GM19023 (cell line): ENCODE measurements at regions not wholly inside any gene's neighbourhood (a gene's known extent, or its start where the extent isn't known, plus 50 kb on each side); places are given as distances from the start of the nearest gene placed in this dataset.
"Not testable (repeated sequence)": the region's sequence is repeated elsewhere in the genome, so short reads cannot be mapped to it uniquely, and the experiment has no call there.

Source experiments
- ATAC-seq: cut with Tn5 transposase; IDR thresholded peaks from one replicate; pipeline ENCODE4 v1.9.1; 2021; ENCODE audit warnings: mild to moderate bottlenecking, moderate library complexity; ENCODE audit not compliant: unreplicated experiment

DNA sequence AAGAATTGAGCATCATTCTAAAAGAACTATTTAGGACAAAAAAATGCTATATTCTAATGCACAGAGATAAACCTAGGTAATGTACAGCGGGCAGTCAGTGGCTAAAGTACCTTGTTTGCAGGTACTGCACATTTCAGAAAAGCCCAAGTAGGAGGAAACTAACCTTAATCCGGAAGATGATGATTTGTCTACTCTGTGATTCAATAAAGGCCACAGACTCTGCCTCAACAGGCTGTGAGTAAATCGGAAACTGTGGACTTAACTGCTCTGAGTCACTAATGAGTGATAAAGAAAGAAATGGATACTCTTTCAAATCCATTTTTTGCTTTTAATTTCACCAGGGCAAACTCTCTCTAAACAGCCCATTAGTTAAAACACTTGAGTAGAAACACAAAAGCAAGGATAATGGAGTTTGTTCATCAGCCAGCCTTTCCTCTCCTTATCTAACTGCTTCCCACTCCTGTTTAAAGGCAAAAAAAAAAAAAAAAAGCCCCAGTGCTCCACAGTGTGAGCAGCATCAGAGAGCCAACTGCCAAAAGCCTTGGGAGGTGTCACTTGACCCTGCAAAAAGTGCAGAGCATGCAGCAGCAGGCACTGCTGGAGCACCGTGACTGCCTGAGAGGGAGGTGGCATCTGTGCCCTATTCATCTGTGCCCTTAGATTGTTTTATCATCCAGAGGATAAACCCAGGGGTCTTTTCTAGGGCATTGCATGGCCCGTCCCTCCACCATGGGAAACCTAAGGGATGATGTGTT is 187.7 kb downstream of the SATB1 start:
- ATAC-seq: no peak

DNA sequence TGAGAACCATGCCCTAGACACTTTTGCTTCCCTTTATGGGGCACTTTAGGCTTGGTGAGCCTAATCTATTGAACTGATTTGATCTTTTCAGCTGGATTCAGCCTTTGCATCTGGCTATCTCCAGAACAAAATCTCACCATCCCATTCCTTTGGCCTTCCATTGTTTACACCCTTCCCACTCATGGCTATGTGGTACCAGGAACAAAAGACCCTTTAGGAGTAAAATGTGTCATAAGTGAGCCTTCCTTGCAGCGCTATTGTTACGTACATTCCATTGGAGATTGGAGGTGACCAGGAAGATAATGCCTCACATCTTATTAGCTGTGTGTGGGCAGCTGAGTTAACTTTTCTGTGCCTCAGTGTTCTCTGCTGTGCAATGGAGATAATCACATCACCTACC is 188.4 kb downstream of the SATB1 start:
- no peak for ATAC-seq

DNA sequence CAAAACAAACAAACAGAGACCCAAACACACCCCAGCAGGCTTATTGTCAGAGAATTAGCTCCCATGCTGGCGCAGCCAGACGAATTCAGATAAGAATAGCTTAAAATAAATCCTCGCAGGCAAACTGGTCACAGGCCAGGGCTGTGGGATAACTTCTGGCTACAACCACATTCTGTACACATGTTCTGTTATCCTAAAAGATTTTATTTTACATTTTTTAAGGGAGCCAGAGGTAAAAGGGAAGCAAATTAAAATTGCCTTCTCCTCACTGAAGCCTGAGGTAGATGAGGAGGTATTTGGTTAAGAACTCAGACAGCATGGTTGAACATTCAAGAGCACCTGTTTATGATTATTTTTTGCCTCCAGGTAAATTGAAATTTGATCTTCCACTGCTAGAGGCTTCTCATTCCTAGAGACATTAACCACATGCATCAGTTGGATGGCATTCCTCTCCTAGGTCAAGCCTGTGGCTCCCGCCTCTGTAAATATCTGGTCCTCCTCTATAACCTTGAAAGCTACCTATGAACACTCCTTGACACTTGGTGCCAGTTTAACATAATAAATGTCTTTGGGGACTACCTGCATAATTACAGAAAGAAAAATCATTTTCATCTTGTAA is 190.3 kb downstream of the SATB1 start:
- ATAC-seq: no peak

DNA sequence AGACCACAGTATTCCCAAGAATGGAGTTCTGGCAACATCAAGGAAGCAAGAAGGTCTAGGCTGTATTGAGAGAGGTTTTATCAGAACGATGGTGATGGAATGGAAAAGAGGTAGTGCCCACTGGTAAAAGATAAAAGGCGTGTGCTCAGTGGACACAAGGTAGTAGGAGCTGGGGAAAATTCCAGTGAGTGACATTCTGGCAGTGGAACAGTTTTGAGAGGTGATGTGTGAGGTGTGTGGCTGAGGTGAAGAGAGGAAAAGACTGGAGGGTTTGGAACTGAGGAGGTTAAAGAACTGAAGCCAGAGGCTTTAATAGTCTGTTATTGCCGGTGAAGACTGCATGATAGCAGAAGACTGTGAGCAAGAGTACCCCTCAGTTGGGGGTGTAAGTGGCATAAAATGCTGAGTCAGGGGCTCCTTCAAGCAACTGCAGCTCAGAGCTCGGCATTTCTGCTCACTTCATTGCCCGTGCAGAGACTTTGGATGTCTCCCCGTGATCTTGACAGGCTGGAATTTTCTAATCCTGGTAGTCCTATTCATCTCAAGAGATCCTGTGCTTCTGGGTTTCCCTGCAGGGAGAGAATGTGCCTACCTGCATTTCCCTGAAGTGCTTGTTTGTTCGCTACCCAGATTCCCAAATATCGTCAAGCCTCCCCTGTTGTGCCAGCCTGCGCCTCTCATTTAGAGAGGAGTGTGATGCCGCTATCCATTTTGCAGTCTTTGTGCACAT is 191.0 kb downstream of the SATB1 start:
- no peak for ATAC-seq

DNA sequence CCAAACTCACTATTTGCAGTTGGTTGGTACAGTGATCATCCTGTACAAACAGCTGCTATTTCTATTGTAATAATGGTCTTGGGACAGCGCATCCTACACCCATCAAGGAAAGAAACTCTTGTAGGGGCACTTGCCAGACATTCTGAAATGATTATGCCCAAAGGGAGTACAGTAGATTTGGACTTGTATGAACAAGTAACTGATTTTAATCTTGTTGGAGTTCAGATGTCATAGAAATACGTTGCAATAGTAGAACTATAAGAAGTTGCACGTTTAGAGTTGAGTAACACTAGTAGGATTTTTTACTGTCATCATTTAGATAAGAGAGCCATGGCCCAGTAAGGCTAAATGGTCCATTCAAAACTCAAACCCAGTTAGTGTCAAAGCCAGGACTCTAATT is 192.8 kb downstream of the SATB1 start:
- ATAC-seq: no peak

DNA sequence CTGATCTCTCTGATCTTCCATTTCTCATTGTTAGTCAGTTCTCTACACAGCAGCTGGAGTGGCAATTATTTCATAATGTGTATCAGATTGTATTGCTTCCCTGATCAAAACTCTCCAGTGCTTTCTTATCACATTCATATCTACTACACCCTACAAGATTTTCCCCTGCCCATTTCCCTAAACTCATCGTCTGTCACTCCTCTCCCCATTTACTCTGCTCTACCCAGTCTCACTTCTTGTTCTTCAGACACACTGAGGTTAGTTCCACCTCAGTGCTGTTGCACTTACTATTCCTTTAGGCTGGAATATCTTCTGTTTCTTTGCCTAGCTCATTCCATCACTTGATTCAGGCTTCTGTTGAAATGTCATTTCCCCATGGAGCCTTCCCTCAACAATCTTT is 197.1 kb downstream of the SATB1 start:
- ATAC-seq: no peak

DNA sequence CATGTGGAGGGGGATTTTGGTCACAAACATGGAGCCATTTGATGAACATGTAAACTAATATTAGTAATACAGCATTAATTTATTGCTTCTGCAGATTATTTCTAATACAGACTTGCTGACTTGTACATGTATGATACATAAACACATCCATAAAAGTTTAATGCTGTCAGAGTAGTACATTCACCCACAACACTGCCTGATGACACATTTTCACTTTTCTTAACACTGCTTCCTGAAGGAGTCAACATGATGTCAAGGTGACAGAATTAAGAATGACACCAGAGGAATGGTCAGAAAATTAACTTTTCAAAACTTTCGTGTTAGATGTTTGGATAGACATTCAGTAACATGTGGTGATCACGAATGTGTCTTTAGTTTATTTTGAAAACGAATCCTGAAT is 199.4 kb downstream of the SATB1 start:
- ATAC-seq: no peak

DNA sequence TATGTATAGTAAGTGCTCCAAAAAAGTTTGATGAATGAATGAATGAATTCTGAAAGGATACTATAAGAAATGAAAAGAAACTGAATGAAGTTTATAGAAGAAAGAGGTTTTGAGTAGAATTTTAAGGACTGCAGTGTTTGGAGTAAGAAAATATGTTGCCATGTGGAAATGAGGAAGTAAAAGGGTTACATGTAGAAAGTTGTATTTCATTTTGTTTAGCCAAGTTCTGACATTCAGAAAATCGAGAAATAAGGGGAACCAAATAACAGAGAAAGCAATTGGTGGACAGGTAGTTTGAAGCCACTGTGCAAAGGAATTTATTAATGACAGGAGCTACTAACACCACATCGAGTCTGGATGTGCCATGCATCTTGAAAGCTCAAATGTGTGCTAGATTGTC is 200.7 kb downstream of the SATB1 start:
- no peak for ATAC-seq

DNA sequence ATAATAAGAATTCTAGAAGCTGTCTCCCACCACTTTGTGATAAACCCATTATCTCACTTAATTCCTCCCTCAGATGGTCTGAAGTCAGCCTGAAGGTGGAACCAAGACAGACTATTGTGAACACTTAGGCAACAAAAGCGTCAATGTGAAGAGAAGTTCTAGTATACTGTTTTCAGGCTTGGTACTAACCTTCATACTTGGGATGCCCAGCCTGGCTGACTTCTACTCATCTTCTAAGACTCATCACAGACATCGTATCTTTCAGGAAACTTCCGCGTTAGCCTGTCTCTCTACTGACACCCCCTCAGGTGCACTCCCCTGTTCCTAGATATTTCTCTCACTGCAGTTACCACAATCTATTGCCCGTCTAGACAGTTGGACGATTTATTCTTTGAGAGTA is 201.2 kb downstream of the SATB1 start:
- ATAC-seq: peak; percentile 36

DNA sequence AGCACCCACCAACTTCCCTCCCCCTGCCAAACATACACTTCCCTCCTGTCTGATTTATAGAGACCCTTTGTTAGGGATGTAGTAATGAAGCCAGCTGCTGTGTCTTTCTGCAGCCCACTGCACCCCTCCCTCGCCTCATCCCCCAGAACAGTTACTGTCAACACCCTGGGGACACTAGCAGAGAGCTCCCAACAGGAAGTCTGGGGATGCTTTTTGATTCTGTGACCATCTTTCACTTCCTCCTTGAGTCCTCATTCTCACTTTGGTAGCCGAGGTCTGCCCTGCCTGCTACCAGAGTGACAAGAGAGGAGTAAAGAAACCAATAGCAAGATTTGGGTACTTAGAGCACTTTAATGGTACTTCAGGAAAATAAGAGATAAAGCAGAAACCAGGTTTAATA is 201.6 kb downstream of the SATB1 start:
- peak; percentile 99 for ATAC-seq

DNA sequence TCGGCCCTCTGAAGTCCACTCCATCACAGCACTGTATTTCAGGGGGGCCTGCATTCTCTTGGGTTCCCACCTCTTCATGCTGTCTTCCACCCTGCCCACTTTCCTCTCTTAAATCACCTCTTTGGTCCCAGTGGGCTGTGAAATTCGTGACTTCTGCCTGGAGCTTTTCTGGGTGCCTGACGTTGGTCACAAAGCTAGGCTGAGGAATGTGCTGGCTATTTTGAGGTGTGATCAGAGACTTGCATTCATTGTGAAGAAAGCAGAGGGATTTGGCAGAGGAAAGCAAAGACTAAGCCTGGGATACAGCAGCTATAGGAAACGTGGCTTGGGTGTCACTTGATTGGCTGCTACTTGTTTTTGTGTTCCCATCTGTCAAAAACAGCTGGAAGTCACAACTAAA is 202.5 kb downstream of the SATB1 start:
- ATAC-seq: no peak

DNA sequence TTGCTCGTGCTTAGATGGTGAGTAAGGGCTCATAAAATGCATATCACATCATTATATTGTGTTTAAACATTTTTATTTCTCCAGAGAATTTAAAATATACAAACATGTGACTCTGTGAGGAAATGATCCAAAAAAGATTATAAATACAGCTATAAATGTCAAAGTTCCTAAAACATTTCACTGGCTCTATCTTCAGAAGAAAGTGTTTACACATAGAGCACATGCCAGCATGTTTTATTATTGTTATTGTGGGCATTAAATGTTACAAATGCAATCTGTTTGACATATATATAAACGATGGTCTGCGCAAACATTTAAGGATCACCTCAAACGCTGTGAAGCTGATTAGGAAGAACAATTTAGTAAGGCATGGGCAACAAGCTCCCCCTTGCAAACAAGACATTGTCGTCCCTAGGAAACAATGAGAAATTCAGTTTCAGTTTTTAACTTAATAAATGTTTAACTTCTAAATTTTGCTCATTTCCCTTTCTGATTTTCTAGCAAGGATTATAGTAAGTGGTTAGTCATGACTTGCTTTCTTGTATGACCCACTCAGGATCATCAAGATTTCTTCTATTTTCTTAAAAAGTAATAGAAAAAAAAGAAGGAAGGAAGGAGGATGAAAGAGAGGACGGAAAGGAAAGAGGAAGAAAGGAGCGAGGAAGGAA is 207.5 kb downstream of the SATB1 start:
- ATAC-seq: no peak

DNA sequence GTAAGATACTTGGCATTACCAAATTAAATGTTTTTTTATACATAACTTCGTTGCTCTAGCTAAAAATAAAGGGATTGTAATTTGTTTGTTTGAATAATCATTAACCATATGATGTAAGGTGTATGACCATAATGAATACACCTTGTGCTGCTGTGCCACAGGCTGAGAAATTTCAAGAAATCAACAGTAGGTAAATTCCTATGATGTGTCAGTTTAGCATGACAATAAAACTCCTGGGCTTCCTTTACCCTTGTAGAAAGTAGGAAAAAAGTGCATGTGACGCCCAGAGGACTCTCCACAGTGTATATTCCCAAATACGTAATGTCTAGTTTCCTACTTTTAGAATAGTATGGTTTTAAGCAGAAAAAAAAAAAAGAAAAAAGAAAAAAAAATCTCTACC is 208.1 kb downstream of the SATB1 start:
- no peak for ATAC-seq

DNA sequence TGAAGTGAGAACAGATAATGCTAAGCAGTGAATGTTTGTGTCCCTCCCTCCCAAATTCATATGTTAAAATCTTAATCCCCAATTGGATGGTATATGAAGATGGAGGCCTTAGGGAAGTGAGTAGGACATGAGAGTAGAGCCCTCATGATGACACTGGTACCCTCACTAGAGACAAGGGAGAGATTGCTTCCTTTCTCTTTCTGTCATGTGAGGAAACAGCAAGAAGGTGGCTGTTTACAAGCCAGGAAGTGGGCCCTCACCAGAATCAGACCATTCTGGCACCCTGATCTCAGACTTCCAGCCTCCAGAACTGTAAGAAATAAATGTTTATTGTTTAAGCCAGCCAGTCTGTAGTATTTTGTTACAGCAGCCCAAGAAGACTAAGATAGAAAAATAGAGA is 209.5 kb downstream of the SATB1 start:
- no peak for ATAC-seq

DNA sequence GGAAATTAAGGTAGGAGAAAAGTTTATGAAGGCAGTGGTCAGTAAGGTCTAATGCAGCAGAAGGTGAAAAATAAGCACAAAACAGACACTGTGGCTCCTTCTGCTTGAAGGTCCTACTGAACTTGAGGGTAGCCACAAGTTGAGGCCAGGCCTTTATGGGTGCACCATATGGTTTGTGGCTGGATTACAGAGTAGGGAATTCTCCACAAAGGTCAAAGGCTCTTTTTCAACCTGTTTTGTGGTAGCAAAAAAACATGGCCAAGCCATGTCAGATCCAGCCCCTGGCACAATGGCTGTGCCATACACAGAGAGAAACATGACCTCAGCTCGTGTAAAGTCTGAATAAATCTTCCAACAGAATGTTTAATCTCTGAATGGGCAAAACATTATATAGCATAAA is 214.0 kb downstream of the SATB1 start:
- no peak for ATAC-seq

DNA sequence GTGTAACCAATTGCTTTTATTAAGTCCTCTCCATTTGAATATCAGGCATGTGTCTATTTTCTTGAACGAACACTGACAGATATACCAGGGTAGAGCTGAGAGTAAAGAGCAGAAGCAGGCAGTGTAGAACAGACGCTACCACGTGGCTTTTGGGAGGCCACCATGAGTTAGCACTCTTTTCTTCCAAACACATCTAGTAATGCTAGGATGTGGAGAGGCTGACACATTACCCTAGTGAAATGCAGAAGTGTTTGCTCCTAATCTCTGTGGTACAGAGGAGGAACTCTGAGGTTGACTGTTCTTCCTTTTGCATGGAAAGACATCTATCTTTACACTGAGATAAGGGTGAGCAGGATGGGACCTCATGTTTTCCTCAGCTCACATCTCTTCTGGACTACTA is 216.3 kb downstream of the SATB1 start:
- ATAC-seq: no peak

DNA sequence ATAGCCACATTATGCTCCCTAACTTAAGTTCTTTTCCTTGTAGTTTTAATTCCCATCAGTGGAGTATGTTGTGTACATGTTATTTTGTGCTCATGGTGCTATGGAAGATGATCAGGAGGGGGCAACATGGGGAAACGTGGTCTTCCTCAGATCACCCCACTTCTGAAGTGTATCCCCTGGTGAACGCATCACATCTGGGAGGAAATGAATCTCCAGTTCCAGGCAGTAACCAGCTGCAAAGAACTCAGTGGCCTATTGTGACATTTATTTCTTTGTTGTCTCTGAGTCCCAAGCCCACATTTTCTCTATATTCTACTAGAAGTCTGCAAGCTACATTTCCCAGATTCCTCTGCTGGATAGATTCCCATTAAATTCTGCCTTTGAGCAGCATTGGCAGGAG is 217.0 kb downstream of the SATB1 start:
- ATAC-seq: no peak

DNA sequence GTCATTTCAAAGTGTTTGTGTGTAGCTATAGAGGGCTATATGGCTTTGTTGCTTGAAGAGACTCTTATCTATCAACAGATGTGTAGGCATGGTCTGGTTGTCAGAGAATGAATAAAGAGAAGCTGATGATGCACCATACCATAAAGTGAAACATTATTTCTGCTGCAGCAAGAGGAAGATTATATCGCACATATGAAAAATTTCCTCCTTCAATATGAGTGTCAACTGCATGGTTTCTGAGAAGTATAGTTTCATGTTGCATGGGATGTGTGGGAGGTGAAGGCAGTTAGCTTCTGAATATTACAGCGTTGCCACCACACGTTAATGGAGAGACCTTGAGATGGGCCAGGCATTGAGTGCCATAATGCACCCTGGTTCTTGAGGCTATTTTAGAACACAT is 217.9 kb downstream of the SATB1 start:
- no peak for ATAC-seq

DNA sequence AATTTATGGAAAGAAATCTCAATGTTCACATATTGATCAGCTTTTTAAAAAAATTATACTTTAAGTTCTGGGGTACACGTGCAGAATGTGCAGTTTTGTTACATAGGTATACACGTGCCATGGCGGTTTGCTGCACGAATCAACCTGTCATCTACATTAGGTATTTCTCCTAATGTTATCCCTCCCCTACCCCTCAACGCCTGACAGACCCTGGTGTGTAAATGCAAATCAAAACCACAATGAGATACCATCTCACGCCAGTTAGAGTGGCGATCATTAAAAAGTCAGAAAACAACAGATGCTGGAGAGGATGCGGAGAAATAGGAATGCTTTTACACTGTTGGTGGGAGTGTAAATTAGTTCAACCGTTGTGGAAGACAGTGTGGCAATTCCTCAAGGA is 219.4 kb downstream of the SATB1 start:
- ATAC-seq: not testable (repeated sequence)

DNA sequence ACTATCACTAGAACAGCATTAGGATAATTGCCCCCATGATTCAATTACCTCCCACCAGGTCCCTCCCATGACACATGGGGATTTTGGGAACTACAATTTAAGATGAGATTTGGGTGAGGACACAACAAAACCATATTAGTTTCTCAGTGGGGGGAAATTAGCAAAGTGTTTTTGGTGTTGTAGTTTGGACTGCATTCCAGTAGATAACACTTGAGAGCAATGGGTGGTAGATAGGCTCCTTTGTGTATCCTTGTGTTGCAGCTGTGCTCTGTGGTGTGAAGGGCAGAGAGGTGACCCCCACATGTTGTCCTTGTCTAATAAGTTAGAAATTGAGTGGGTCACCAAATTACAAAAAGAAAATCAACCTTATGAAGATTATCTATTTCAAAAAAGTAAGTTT is 223.8 kb downstream of the SATB1 start:
- no peak for ATAC-seq

DNA sequence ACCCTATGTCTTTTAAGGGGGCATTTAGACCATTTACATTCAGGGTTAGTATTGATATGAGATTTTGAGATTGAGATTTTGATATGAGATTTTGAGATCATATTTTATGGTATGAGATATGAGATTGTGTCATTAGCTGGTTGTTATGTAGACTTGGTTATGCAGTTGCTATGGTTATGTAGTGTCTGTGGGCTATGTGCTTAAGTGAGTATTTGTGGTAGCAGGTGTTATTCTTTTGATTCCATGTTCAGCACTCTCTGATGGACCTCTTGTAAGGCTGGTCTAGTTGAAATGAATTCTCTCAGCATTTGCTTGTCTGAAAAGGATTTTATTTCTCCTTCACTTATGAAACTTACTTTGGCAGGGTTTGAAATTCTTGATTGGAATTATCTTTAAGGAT is 225.4 kb downstream of the SATB1 start:
- no peak for ATAC-seq

DNA sequence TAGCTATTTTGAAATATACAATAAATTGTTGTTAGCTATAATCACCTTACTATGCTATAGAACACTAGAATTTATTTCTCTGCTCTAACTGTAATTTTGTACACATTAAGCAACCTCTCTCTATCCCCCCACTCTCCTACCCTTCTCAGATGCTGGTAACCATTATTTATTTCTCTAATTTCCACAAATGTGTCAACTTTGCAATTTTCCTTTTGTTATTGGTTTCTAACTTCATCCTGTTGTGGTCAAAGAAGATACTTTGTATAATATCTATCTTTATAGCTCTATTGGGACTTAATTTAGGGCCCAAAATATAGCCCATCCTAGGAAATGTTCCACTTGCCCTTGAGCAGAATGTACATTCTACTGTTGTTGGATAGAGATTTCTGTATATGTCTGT is 229.3 kb downstream of the SATB1 start:
- no peak for ATAC-seq
